GM12892 (cell line): ENCODE measurements at regions not wholly inside any gene's neighbourhood (a gene's known extent, or its start where the extent isn't known, plus 50 kb on each side); places are given as distances from the start of the nearest gene placed in this dataset.

Experiments
- POLR2A ChIP-seq: IDR thresholded peaks from 2 replicates; pipeline ENCODE4 v1.6.1; 2011; ENCODE audit warnings: low read depth, low read length, control low read depth
- POLR2AphosphoS5 ChIP-seq: IDR thresholded peaks from 2 replicates; pipeline ENCODE4 v1.6.1; 2011; ENCODE audit warnings: low read depth, low read length, control low read depth
- TAF1 ChIP-seq: IDR thresholded peaks from 2 replicates; pipeline ENCODE4 v1.6.1; 2011; ENCODE audit warnings: low read depth, mild to moderate bottlenecking, control low read depth, low read length, borderline replicate concordance

DNA sequence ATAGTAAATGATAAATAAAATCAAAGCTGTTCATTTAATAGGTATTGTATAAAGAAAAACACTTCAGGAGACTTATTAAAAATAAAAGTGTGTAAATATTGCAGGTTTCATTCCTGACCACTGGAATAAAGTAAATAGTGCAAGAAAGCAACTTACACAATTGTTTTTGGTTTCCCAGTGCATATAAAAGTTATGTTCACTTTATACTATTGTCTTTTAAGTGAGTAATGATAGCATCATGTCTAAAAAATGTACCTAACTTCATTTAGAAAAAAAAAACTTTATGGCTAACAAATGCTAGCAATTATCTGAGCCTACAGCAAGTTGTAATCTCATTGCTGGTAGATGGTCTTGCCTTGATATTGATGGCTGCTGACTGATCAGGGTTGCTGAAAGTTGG lies 726.6 kb upstream of the POU3F2 start:
- no peak for TF ChIP-seq POLR2AphosphoS5
- TF ChIP-seq POLR2A: no peak
- no peak for TF ChIP-seq TAF1
